ENCODE measurements at regions not wholly inside any gene's neighbourhood (a gene's known extent, or its start where the extent isn't known, plus 50 kb on each side); places are given as distances from the start of the nearest gene placed in this dataset.

DNA sequence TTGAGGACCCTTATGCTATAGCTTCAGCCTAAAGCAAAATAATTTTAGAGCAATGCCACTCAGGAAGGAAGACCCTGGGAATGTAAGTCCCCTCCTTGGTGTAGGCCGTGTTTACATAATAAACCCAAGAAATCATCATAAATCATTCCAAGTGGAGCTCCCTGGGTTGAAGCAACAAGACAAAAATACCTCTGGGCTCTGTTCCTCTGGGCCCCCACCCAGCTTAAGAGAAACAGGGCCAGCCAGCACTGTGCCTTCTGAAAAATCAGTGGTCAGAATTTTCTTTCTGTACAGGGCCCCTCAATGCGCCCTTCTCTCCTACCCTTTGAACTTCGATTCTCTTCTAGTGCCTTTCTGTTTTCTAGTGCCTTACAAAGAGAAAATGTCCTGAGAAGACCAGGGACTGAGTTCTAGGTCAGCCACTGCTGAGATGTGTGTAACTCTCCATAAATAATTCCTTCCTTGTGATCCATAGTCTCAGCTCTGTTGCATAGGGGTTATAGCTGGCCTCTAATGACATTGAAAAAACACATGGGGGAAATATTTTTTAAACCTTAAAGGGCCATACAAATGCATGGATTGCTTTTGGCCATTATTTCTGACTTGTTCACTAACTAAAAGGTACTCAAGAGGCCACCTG lies 101.0 kb downstream of the ADRB2 start:
- Histone ChIP-seq H2AFZ (ENCODE audit: insufficient read depth, low read depth, low read length, poor library complexity, severe bottlenecking) (no peak overlapping the region), H4K20me1 (ENCODE audit: control insufficient read depth, insufficient read depth, low read length, poor library complexity, severe bottlenecking) (no peaks in the 10 kb centered on the region), H3K9ac (ENCODE audit: low read length) (no peak overlapping the region), H3K27me3 (replicated peaks in 1 of 4; ENCODE audit: control extremely low read depth in 1 of 4, control insufficient read depth in 3 of 4, insufficient read depth in 4 of 4, low read length in 3 of 4) (peaks cover 0 to 2% (median 0%) of the 10 kb centered on the region in 4 experiments), H3K27ac (ENCODE audit: low read length in 2 of 2) (no peak overlapping the region), H3K4me1 (ENCODE audit: control insufficient read depth in 2 of 2, insufficient read depth in 2 of 2, low read length in 2 of 2) (peaks cover 9 to 15% of the 10 kb centered on the region in 2 donors), H3K4me3 (ENCODE audit: control extremely low read depth in 1 of 5, extremely low read depth in 1 of 5, insufficient read depth in 1 of 5, low read depth in 2 of 5, low read length in 4 of 5) (no peak overlapping the region), H3K9me3 (ENCODE audit: control extremely low read depth in 1 of 3, control insufficient read depth in 2 of 3, insufficient read depth in 1 of 3, low read length in 2 of 3) (no peaks in the 10 kb centered on the region), H3K79me2 (ENCODE audit: control insufficient read depth, insufficient read depth, low read length) (no peaks in the 10 kb centered on the region), H3K36me3 (replicated peaks in 1 of 2; ENCODE audit: control extremely low read depth in 1 of 2, control insufficient read depth in 1 of 2, extremely low read depth in 1 of 2, insufficient read depth in 2 of 2, low read length in 1 of 2) (no peaks in the 10 kb centered on the region), H3K4me2 (replicated peaks; ENCODE audit: low read depth, low read length, poor library complexity, severe bottlenecking) (no peak overlapping the region)
- ChIA-PET POLR2A (no interaction called here), CTCF (interaction anchor here (1.0 kb wide), 1 partner anchor 30 kb away, joined by 5 read pairs; no protein-coding TSS in a partner anchor)
- TF ChIP-seq, protein P1, sequence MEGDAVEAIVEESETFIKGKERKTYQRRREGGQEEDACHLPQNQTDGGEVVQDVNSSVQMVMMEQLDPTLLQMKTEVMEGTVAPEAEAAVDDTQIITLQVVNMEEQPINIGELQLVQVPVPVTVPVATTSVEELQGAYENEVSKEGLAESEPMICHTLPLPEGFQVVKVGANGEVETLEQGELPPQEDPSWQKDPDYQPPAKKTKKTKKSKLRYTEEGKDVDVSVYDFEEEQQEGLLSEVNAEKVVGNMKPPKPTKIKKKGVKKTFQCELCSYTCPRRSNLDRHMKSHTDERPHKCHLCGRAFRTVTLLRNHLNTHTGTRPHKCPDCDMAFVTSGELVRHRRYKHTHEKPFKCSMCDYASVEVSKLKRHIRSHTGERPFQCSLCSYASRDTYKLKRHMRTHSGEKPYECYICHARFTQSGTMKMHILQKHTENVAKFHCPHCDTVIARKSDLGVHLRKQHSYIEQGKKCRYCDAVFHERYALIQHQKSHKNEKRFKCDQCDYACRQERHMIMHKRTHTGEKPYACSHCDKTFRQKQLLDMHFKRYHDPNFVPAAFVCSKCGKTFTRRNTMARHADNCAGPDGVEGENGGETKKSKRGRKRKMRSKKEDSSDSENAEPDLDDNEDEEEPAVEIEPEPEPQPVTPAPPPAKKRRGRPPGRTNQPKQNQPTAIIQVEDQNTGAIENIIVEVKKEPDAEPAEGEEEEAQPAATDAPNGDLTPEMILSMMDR (IDR thresholded peaks at IDR 0.05): no peak
- peaks cover 12% of the 10 kb centered on the region for H3K27me3 Mint-ChIP-seq
- H3K9me3 Mint-ChIP-seq (ENCODE audit: insufficient read depth): no peaks in the 10 kb centered on the region
- intact Hi-C loops (cut with micrococcal nuclease): no loop called here
- H3K27ac Mint-ChIP-seq: no peak overlapping the region
- DNase-seq (no peak), ATAC-seq (ENCODE audit: low read depth) (no peak)
- H3K4me3 Mint-ChIP-seq: no peak overlapping the region
- peaks cover 20% of the 10 kb centered on the region for H3K4me1 Mint-ChIP-seq
- WGBS (ENCODE audit: insufficient coverage): 95% methylated on average over 2 of the region's 3 CpGs

DNA sequence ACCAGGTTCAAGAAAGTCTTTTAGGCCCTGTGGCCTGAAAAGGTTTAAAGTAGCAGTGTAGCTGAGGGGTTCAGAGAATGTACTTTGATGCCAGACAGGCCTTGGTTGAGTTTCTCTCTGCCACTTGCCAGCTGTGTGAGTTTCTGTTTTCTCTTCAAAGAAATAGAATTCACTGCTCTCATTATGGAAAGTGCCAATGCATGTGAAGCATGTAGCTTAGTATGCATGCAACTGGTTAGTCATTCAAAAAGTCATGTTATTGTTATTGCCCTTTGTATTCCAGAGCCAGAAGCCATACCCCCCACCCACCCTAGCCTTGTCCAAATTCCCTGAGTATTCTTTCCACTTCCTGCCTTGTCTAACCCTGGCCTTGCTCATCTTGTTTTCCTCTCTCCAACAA lies 101.7 kb downstream of the ADRB2 start:
- POLR2A ChIA-PET: no interaction called here
- TF ChIP-seq EZH2 (IDR thresholded peaks at IDR 0.05; ENCODE audit: borderline replicate concordance, insufficient read depth, low read depth, low read length, poor library complexity, severe bottlenecking): no peak
- TF ChIP-seq, protein P1 (IDR thresholded peaks at IDR 0.05): no peak

More for the DNA sequence above, 101.7 kb downstream of the ADRB2 start:
- H3K4me3 Mint-ChIP-seq: no peak overlapping the region
- CTCF ChIA-PET: interaction anchor here (1.0 kb wide), 1 partner anchor 29 kb away, joined by 5 read pairs; no protein-coding TSS in a partner anchor
- no peak overlapping the region for H3K9ac ChIP-seq (ENCODE audit: low read length)
- H3K4me1 Mint-ChIP-seq: peaks cover 20% of the 10 kb centered on the region
- H3K9me3 ChIP-seq (ENCODE audit: control extremely low read depth in 1 of 3, control insufficient read depth in 2 of 3, insufficient read depth in 1 of 3, low read length in 2 of 3): no peaks in the 10 kb centered on the region
- H3K4me3 ChIP-seq (ENCODE audit: control extremely low read depth in 1 of 5, extremely low read depth in 1 of 5, insufficient read depth in 1 of 5, low read depth in 2 of 5, low read length in 4 of 5): no peak overlapping the region
- no peaks in the 10 kb centered on the region for H3K9me3 Mint-ChIP-seq (ENCODE audit: insufficient read depth)
- no peak overlapping the region for H2AFZ ChIP-seq (ENCODE audit: insufficient read depth, low read depth, low read length, poor library complexity, severe bottlenecking)
- no peaks in the 10 kb centered on the region for H3K36me3 ChIP-seq (replicated peaks in 1 of 2; ENCODE audit: control extremely low read depth in 1 of 2, control insufficient read depth in 1 of 2, extremely low read depth in 1 of 2, insufficient read depth in 2 of 2, low read length in 1 of 2)
- DNase-seq (no peak), ATAC-seq (ENCODE audit: low read depth) (no peak)
- intact Hi-C loops (cut with micrococcal nuclease): no loop called here
- H3K4me2 ChIP-seq (replicated peaks; ENCODE audit: low read depth, low read length, poor library complexity, severe bottlenecking): no peak overlapping the region
- peaks cover 7% of the 10 kb centered on the region for H3K27me3 Mint-ChIP-seq
- no peaks in the 10 kb centered on the region for H3K27me3 ChIP-seq (replicated peaks in 1 of 4; ENCODE audit: control extremely low read depth in 1 of 4, control insufficient read depth in 3 of 4, insufficient read depth in 4 of 4, low read length in 3 of 4)
- H3K4me1 ChIP-seq (ENCODE audit: control insufficient read depth in 2 of 2, insufficient read depth in 2 of 2, low read length in 2 of 2): peaks cover 9 to 15% of the 10 kb centered on the region in 2 donors
- no peaks in the 10 kb centered on the region for H3K79me2 ChIP-seq (ENCODE audit: control insufficient read depth, insufficient read depth, low read length)
- no peak overlapping the region for H3K27ac Mint-ChIP-seq
- H3K27ac ChIP-seq (ENCODE audit: low read length in 2 of 2): no peak overlapping the region
- H4K20me1 ChIP-seq (ENCODE audit: control insufficient read depth, insufficient read depth, low read length, poor library complexity, severe bottlenecking): no peaks in the 10 kb centered on the region

All from B cell (primary cell).